H9 (cell line): ENCODE measurements at regions not wholly inside any gene's neighbourhood (a gene's known extent, or its start where the extent isn't known, plus 50 kb on each side); places are given as distances from the start of the nearest gene placed in this dataset.
"Not testable (repeated sequence)": the region's sequence is repeated elsewhere in the genome, so short reads cannot be mapped to it uniquely, and the experiment has no call there.

Source experiments
- DNase-seq: peaks from one replicate; pipeline ENCODE4 v3.0.0-alpha.2; 2017
- H2AFZ ChIP-seq: one replicate; pipeline ENCODE4 v1.6.1; 2013; ENCODE audit warnings: mild to moderate bottlenecking, low read length, control low read depth, moderate library complexity
- H2AK5ac ChIP-seq: 2 replicates; pipeline ENCODE4 v1.6.1; 2013; ENCODE audit warnings: low read length, control low read depth, mixed read lengths; ENCODE audit not compliant: insufficient read length
- H2BK120ac ChIP-seq: one replicate; pipeline ENCODE4 v1.6.1; 2013; ENCODE audit warnings: low read depth, mild to moderate bottlenecking, low read length, control low read depth, inconsistent platforms; ENCODE audit not compliant: poor library complexity, severe bottlenecking
- H2BK12ac ChIP-seq: 2 replicates; pipeline ENCODE4 v1.6.1; 2013; ENCODE audit warnings: low read length, control low read depth, mixed read lengths, low read depth; ENCODE audit not compliant: insufficient read length
- H2BK15ac ChIP-seq: 2 replicates; pipeline ENCODE4 v1.6.1; 2013; ENCODE audit warnings: low read depth, low read length, control low read depth
- H2BK20ac ChIP-seq: one replicate; pipeline ENCODE4 v1.6.1; 2013; ENCODE audit warnings: low read depth, mild to moderate bottlenecking, low read length, control low read depth, inconsistent platforms; ENCODE audit not compliant: poor library complexity, severe bottlenecking
- H2BK5ac ChIP-seq: 2 replicates; pipeline ENCODE4 v1.6.1; 2013; ENCODE audit warnings: low read length, control low read depth, mixed read lengths; ENCODE audit not compliant: insufficient read length
- H3K14ac ChIP-seq: 2 replicates; pipeline ENCODE4 v1.6.1; 2013; ENCODE audit warnings: low read length, control low read depth; ENCODE audit not compliant: insufficient read depth
- H3K18ac ChIP-seq: 2 replicates; pipeline ENCODE4 v1.6.1; 2013; ENCODE audit warnings: low read depth, mild to moderate bottlenecking, mixed read lengths, low read length, control low read depth; ENCODE audit not compliant: insufficient read length
- H3K23ac ChIP-seq: 2 replicates; pipeline ENCODE4 v1.6.1; 2013; ENCODE audit warnings: low read length, control low read depth, mixed read lengths, low read depth; ENCODE audit not compliant: insufficient read length
- H3K23me2 ChIP-seq: 2 replicates; pipeline ENCODE4 v1.6.1; 2013; ENCODE audit warnings: low read depth, mild to moderate bottlenecking, mixed read lengths, low read length, control low read depth; ENCODE audit not compliant: insufficient read length, poor library complexity, severe bottlenecking
- H3K27ac ChIP-seq: 2 replicates; pipeline ENCODE4 v1.5.1; 2013; ENCODE audit warnings: low read length, control low read depth, mixed read lengths, low read depth; ENCODE audit not compliant: insufficient read length
- H3K27me3 ChIP-seq: 2 replicates; pipeline ENCODE4 v1.6.1; 2013; ENCODE audit warnings: low read length, control low read depth, inconsistent platforms; ENCODE audit not compliant: insufficient read depth
- H3K4ac ChIP-seq: 2 replicates; pipeline ENCODE4 v1.6.1; 2013; ENCODE audit warnings: low read depth, mild to moderate bottlenecking, control low read depth, inconsistent platforms, low read length, moderate library complexity
- H3K4me1 ChIP-seq: 2 replicates; pipeline ENCODE4 v1.6.1; 2013; ENCODE audit warnings: low read length, control low read depth, inconsistent platforms; ENCODE audit not compliant: insufficient read depth
- H3K4me2 ChIP-seq: 2 replicates; pipeline ENCODE4 v1.6.1; 2013; ENCODE audit warnings: low read length, control low read depth, mixed read lengths; ENCODE audit not compliant: insufficient read length, insufficient read depth
- H3K56ac ChIP-seq: 2 replicates; pipeline ENCODE4 v1.6.1; 2013; ENCODE audit warnings: low read depth, mild to moderate bottlenecking, mixed read lengths, low read length, control low read depth; ENCODE audit not compliant: insufficient read length
- H3K79me1 ChIP-seq: 2 replicates; pipeline ENCODE4 v1.6.1; 2013; ENCODE audit warnings: low read depth, mild to moderate bottlenecking, moderate library complexity, low read length, control low read depth, inconsistent platforms; ENCODE audit not compliant: insufficient read depth, poor library complexity, severe bottlenecking
- H3K79me2 ChIP-seq: 2 replicates; pipeline ENCODE4 v1.6.1; 2013; ENCODE audit warnings: low read length, control low read depth, inconsistent platforms; ENCODE audit not compliant: insufficient read depth
- H3K9ac ChIP-seq: 2 replicates; pipeline ENCODE4 v1.6.1; 2013; ENCODE audit warnings: low read length, control low read depth, mixed read lengths; ENCODE audit not compliant: insufficient read length; ENCODE audit errors: extremely low read depth
- H3K9me3 ChIP-seq: one replicate; pipeline ENCODE4 v1.6.1; 2013; ENCODE audit warnings: low read depth, low read length, inconsistent platforms; ENCODE audit not compliant: control insufficient read depth
- H3T11ph ChIP-seq: one replicate; pipeline ENCODE4 v1.6.1; 2013; ENCODE audit warnings: mild to moderate bottlenecking, low read length, control low read depth, inconsistent platforms
- H4K20me1 ChIP-seq: one replicate; pipeline ENCODE4 v1.6.1; 2013; ENCODE audit not compliant: control insufficient read depth, insufficient read length, insufficient read depth
- H4K5ac ChIP-seq: 2 replicates; pipeline ENCODE4 v1.6.1; 2013; ENCODE audit warnings: low read depth, mild to moderate bottlenecking, mixed read lengths, low read length, control low read depth; ENCODE audit not compliant: insufficient read length
- H4K8ac ChIP-seq: replicated peaks from 2 replicates; pipeline ENCODE4 v1.6.1; 2013; ENCODE audit warnings: low read length, control low read depth, mixed read lengths, low read depth; ENCODE audit not compliant: insufficient read length
- H4K91ac ChIP-seq: 2 replicates; pipeline ENCODE4 v1.6.1; 2013; ENCODE audit warnings: low read depth, mild to moderate bottlenecking, moderate library complexity, mixed read lengths, low read length, control low read depth; ENCODE audit not compliant: insufficient read length
- H3K27ac Mint-ChIP-seq, 3 experiments: 2 replicates in 2 of 3; 3 replicates in 1 of 3; pipeline ENCODE4 v1.8.0; 2020 to 2021; ENCODE audit warnings: mixed read lengths in 3 of 3, mild to moderate bottlenecking in 1 of 3, moderate library complexity in 1 of 3
- H3K27me3 Mint-ChIP-seq: 2 replicates; pipeline ENCODE4 v1.8.0; 2021; ENCODE audit warnings: low read depth, mild to moderate bottlenecking, moderate library complexity, mixed read lengths
- H3K36me3 Mint-ChIP-seq, 3 experiments: 2 replicates in 2 of 3; 3 replicates in 1 of 3; pipeline ENCODE4 v1.8.0; 2020 to 2021; ENCODE audit warnings: low read depth in 3 of 3, mixed read lengths in 3 of 3; ENCODE audit not compliant: insufficient read depth in 1 of 3
- H3K4me1 Mint-ChIP-seq, 2 experiments: 2 replicates each; pipeline ENCODE4 v1.8.0; 2020; ENCODE audit warnings: mixed read lengths in 2 of 2
- H3K4me3 Mint-ChIP-seq, 2 experiments: 2 replicates in 1 of 2; 3 replicates in 1 of 2; pipeline ENCODE4 v1.8.0; 2020 to 2021; ENCODE audit warnings: mild to moderate bottlenecking in 2 of 2, mixed read lengths in 2 of 2, moderate library complexity in 1 of 2
- H3K9me3 Mint-ChIP-seq, 2 experiments: 2 replicates in 1 of 2; 3 replicates in 1 of 2; pipeline ENCODE4 v1.8.0; 2020; ENCODE audit warnings: mild to moderate bottlenecking in 2 of 2, mixed read lengths in 2 of 2, moderate library complexity in 1 of 2
- WGBS: extraction: QIAGEN DNeasy Blood & Tissue Kit; methylation state at CpG from one replicate; pipeline ENCODE4 v1.1.7; 2013; ENCODE audit warnings: missing lambda C conversion rate, low lambda C conversion rate, mixed read lengths; ENCODE audit not compliant: insufficient read length; ENCODE audit errors: extremely low coverage; 5-methylcytosine and 5-hydroxymethylcytosine counted together
- TF ChIP-seq, protein P1 (sequence below): fragments of 200-600 bp; sonication (generic); conservative IDR thresholded peaks from 3 replicates; pipeline ENCODE4 v1.8.0; 2021; ENCODE audit warnings: antibody characterized with exemption, mild to moderate bottlenecking

DNA sequence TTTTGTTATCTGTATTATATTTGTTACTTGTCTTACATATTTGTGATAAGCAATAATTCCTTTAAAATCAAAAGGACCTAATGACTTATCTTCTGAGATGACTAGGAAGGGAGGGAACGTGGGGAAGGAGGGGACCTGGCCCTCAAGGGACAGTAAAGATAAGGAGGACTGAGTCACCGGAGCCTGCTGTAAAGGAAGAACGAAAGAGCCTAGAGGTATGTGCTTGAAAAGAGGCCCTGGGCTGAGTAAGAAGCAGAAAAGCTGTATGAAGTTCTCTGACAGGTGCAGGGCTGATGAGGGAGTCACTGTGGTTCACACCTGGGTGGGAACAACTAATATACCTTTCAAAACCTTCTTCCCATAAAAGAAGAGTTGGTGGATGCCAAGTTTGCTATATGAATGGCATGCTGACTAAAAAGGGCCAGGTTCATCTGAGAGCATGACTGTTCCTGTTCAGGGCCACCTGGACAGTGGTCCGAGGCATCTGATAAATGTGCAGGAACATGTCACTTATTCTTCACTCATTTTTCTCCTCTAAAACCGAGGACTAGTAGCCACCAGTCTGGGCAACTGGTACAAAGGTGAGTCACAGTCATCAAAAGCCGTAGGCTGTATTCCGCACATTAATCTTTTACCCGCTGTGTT, 111.3 kb downstream of the TNFAIP3 start:
- Mint-ChIP-seq H3K4me1 (peaks cover 6 to 10% of the 10 kb centered on the region in 2 experiments), H3K36me3 (no peaks in the 10 kb centered on the region)
- no peaks in the 10 kb centered on the region for H3K9me3 ChIP-seq

DNA sequence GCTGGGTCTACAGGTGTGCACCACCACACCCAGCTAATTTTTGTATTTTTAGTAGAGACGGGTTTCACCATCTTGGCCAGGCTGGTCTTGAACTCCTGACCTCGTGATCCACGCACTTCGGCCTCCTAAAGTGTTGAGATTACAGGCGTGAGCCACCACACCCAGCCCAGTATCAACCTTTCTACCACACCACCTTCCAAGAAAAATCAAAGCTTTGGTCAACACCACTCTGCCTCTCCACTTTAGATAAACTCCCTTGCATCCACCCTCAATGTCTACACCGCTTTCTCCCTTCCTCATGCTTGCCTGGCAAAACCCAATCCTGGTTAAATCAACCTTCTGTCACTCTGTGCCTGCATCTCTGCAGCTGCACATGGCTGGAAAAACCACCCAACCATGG, 112.2 kb downstream of the TNFAIP3 start:
- not testable (repeated sequence) for H3K27me3 Mint-ChIP-seq, H3K27me3 ChIP-seq, H2AFZ ChIP-seq, H3K36me3 Mint-ChIP-seq, H3K23me2 ChIP-seq, H2BK5ac ChIP-seq, H2BK15ac ChIP-seq, DNase-seq, H4K20me1 ChIP-seq, H3K4me3 Mint-ChIP-seq, H3K9ac ChIP-seq, H2BK12ac ChIP-seq, H3T11ph ChIP-seq, H3K14ac ChIP-seq, H3K9me3 Mint-ChIP-seq, H3K18ac ChIP-seq, H2AK5ac ChIP-seq, H3K23ac ChIP-seq, H3K79me1 ChIP-seq, H2BK120ac ChIP-seq, H3K4me1 ChIP-seq, H4K8ac ChIP-seq, H3K4me2 ChIP-seq, H4K91ac ChIP-seq, H3K27ac ChIP-seq, H3K4ac ChIP-seq, H2BK20ac ChIP-seq, H3K56ac ChIP-seq, H3K4me1 Mint-ChIP-seq, H3K79me2 ChIP-seq, H3K27ac Mint-ChIP-seq, H3K9me3 ChIP-seq, H4K5ac ChIP-seq
- WGBS, result no CpG with 5 or more reads among the region's 6 CpGs

More for the DNA sequence above, 111.3 kb downstream of the TNFAIP3 start:
- Histone ChIP-seq H2BK15ac (no peak overlapping the region), H4K20me1 (no peaks in the 10 kb centered on the region), H2BK5ac (no peak overlapping the region), H4K8ac (no peak overlapping the region), H3K27ac (no peak overlapping the region), H3K14ac (no peak overlapping the region), H3K23me2 (no peaks in the 10 kb centered on the region), H3K23ac (no peak overlapping the region), H3K79me1 (no peaks in the 10 kb centered on the region), H2BK120ac (no peak overlapping the region), H3K4me1 (no peaks in the 10 kb centered on the region), H4K91ac (no peak overlapping the region), H3K4me2 (no peak overlapping the region), H2AFZ (no peak overlapping the region), H2BK12ac (no peak overlapping the region), H3K4ac (no peak overlapping the region), H3K18ac (no peak overlapping the region), H3K9ac (no peak overlapping the region), H3K79me2 (no peaks in the 10 kb centered on the region), H2BK20ac (no peak overlapping the region), H2AK5ac (no peak overlapping the region), H3K27me3 (no peaks in the 10 kb centered on the region), H3T11ph (no peak overlapping the region), H3K56ac (no peak overlapping the region), H4K5ac (no peak overlapping the region)
- WGBS, result no CpG with 5 or more reads among the region's 8 CpGs
- no peak overlapping the region for H3K4me3 Mint-ChIP-seq
- no peak for DNase-seq
- no peaks in the 10 kb centered on the region; the same call in 1 of the 2 replicates for H3K27me3 Mint-ChIP-seq
- H3K9me3 Mint-ChIP-seq, result no peaks in the 10 kb centered on the region; a peak in 1 of 5 replicates
- TF ChIP-seq, protein P1, sequence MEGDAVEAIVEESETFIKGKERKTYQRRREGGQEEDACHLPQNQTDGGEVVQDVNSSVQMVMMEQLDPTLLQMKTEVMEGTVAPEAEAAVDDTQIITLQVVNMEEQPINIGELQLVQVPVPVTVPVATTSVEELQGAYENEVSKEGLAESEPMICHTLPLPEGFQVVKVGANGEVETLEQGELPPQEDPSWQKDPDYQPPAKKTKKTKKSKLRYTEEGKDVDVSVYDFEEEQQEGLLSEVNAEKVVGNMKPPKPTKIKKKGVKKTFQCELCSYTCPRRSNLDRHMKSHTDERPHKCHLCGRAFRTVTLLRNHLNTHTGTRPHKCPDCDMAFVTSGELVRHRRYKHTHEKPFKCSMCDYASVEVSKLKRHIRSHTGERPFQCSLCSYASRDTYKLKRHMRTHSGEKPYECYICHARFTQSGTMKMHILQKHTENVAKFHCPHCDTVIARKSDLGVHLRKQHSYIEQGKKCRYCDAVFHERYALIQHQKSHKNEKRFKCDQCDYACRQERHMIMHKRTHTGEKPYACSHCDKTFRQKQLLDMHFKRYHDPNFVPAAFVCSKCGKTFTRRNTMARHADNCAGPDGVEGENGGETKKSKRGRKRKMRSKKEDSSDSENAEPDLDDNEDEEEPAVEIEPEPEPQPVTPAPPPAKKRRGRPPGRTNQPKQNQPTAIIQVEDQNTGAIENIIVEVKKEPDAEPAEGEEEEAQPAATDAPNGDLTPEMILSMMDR, result no peak
- H3K27ac Mint-ChIP-seq, result no peak overlapping the region
